ENCODE measurements at regions not wholly inside any gene's neighbourhood (a gene's known extent, or its start where the extent isn't known, plus 50 kb on each side); places are given as distances from the start of the nearest gene placed in this dataset.

GRCh38 chr20:20856956-20857355 is 144.5 kb upstream of the RALGAPA2 start:
- no peak for TF ChIP-seq CTCF (IDR thresholded peaks at IDR 0.05; ENCODE audit: low read depth, low read length)
- DNase-seq (ENCODE audit: low read depth, low spot score): no peak
- H3K4me3 ChIP-seq (ENCODE audit: low read depth, low read length): no peak overlapping the region
- in situ Hi-C loops (cut with HindIII; ENCODE audit: low sequenced_read_pairs): no loop called here

GRCh38 chr20:20856306-20856705 is 143.9 kb upstream of the RALGAPA2 start:
- no peak for DNase-seq (ENCODE audit: low read depth, low spot score)
- TF ChIP-seq CTCF (IDR thresholded peaks at IDR 0.05; ENCODE audit: low read depth, low read length): no peak
- in situ Hi-C loops (cut with HindIII; ENCODE audit: low sequenced_read_pairs): no loop called here
- H3K4me3 ChIP-seq (ENCODE audit: low read depth, low read length): no peak overlapping the region

- no peak overlapping the region for H3K4me3 ChIP-seq (ENCODE audit: low read depth, low read length)
- TF ChIP-seq CTCF (IDR thresholded peaks at IDR 0.05; ENCODE audit: low read depth, low read length): no peak
- DNase-seq (ENCODE audit: low read depth, low spot score): no peak
- in situ Hi-C loops (cut with HindIII; ENCODE audit: low sequenced_read_pairs): no loop called here
Observed at GRCh38 chr20:20851385-20851784, 138.9 kb upstream of the RALGAPA2 start.

GRCh38 chr20:20850407-20850806 is 138.0 kb upstream of the RALGAPA2 start:
- TF ChIP-seq CTCF (IDR thresholded peaks at IDR 0.05; ENCODE audit: low read depth, low read length): no peak
- DNase-seq (ENCODE audit: low read depth, low spot score): no peak
- in situ Hi-C loops (cut with HindIII; ENCODE audit: low sequenced_read_pairs): no loop called here

GRCh38 chr20:20849161-20849560 is 136.7 kb upstream of the RALGAPA2 start:
- TF ChIP-seq CTCF (IDR thresholded peaks at IDR 0.05; ENCODE audit: low read depth, low read length): no peak
- no peak for DNase-seq (ENCODE audit: low read depth, low spot score)

More at GRCh38 chr20:20850407-20850806, 138.0 kb upstream of the RALGAPA2 start:
- no peak overlapping the region for H3K4me3 ChIP-seq (ENCODE audit: low read depth, low read length)

GRCh38 chr20:20847814-20848213 is 135.4 kb upstream of the RALGAPA2 start:
- in situ Hi-C loops (cut with HindIII; ENCODE audit: low sequenced_read_pairs): no loop called here
- no peak for DNase-seq (ENCODE audit: low read depth, low spot score)
- no peak overlapping the region for H3K4me3 ChIP-seq (ENCODE audit: low read depth, low read length)
- no peak for TF ChIP-seq CTCF (IDR thresholded peaks at IDR 0.05; ENCODE audit: low read depth, low read length)

More at GRCh38 chr20:20849161-20849560, 136.7 kb upstream of the RALGAPA2 start:
- in situ Hi-C loops (cut with HindIII; ENCODE audit: low sequenced_read_pairs): no loop called here
- H3K4me3 ChIP-seq (ENCODE audit: low read depth, low read length): no peak overlapping the region

GRCh38 chr20:20843982-20844381 is 131.5 kb upstream of the RALGAPA2 start:
- no peak overlapping the region for H3K4me3 ChIP-seq (ENCODE audit: low read depth, low read length)
- no peak for DNase-seq (ENCODE audit: low read depth, low spot score)
- in situ Hi-C loops (cut with HindIII; ENCODE audit: low sequenced_read_pairs): no loop called here
- TF ChIP-seq CTCF (IDR thresholded peaks at IDR 0.05; ENCODE audit: low read depth, low read length): no peak

Measured in astrocyte of the spinal cord (primary cell).